HG03354 (cell line): ENCODE measurements at regions not wholly inside any gene's neighbourhood (a gene's known extent, or its start where the extent isn't known, plus 50 kb on each side); places are given as distances from the start of the nearest gene placed in this dataset.
"Not testable (repeated sequence)": the region's sequence is repeated elsewhere in the genome, so short reads cannot be mapped to it uniquely, and the experiment has no call there.

Experiments used
- ATAC-seq: cut with Tn5 transposase; IDR thresholded peaks from one replicate; pipeline ENCODE4 v1.9.1; 2021; ENCODE audit warnings: mild to moderate bottlenecking; ENCODE audit not compliant: unreplicated experiment, poor library complexity, severe bottlenecking

GRCh38 chr1:181190364-181191035 lies 102.0 kb downstream of the IER5 start:
- no peak for ATAC-seq

DNA sequence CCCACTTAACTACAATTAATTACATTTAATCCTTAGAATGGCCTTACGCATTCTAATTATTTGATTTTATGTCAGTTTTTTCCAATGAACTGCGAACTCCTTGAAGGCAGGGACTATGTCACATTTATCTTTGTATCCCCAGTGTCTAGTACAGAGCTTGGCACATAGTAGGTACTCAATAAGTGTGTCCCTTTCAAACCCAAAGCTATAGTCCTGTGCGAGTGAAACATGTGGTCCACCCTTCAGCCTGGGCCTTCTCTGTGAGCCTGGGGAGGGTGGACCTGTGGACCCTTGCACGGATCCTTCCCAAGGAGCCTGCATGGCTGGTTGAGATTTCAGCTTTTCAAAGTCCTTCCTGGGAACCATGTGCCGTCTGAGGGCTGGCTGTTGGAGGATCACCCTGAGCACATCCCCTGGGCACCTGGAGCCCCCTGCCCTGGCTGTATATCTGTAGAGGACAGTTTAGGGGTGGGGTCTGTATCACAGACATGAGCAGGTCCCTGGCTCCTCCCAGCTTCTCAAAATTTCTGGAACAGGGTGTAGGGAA lies 103.1 kb downstream of the IER5 start:
- no peak for ATAC-seq

- no peak for ATAC-seq
These were observed 103.8 kb downstream of the IER5 start for GRCh38 chr1:181192316-181192715.

- ATAC-seq: no peak
These were observed 114.6 kb downstream of the IER5 start for GRCh38 chr1:181202986-181203555.

GRCh38 chr1:181204530-181204929 lies 116.0 kb downstream of the IER5 start:
- no peak for ATAC-seq

GRCh38 chr1:181205901-181206300 lies 117.4 kb downstream of the IER5 start:
- ATAC-seq: no peak

- no peak for ATAC-seq
These were observed 118.0 kb downstream of the IER5 start for GRCh38 chr1:181206513-181206912.

GRCh38 chr1:181206979-181207790 lies 118.7 kb downstream of the IER5 start:
- no peak for ATAC-seq

DNA sequence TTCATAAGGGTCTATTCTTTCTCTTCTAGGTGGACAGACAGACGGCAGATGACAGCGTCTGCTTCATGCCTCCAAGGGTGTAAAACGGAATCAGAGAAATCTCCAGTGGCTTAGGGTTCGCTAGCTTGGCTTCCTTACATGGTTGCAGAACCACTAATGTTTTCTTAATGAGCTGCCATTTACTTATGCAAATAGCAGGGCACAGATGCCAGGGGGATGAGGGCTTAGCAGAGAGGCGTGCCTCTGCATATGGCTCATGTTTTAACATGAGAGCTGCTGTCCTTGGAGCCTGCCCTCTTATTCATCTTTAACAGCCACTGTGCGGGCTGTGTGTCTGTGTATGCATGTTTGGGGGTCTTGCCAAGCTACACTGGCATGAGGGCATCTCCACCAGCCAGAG lies 119.6 kb downstream of the IER5 start:
- ATAC-seq: no peak

DNA sequence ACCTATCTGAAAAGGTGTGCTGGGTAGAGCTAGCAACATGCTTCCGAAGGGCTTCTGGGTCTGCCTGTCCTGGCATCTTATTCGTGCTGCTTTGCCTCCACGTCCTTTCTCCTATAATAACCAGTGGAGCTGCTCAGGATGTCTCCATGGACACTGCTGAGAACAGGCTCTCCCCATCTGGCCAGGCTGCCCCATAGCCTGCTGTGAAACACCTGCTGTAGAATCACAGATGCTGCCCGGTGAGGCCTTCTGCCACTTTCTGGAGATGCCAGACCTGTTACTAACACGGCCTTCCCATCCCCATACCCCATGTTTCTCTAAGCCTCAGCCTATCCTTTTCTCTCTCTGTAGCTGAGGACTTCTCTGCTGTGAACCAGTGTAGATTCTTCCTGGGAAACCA lies 120.5 kb downstream of the IER5 start:
- ATAC-seq: no peak

GRCh38 chr1:181213056-181213455 lies 124.6 kb downstream of the IER5 start:
- no peak for ATAC-seq

- no peak for ATAC-seq
These were observed 128.1 kb downstream of the IER5 start for GRCh38 chr1:181216591-181216994.

DNA sequence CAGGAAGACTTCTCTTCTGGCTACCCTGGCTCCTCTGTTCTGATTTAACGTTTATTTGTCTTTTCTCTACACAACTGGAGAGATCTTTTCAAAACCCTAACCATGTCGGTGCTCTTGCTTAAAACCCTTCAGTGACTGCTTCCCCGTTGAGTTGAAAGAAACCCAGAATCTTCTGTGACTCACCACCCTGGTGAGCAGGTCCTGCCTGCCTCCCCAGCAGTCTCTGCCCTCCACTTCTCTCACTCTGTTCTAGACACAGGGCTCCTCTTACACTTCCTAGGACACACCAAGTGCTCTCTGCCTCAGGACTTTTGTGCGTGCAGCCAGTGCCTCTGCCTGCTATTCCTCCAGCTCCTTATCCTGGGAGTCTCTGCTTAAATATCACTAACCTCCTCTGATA lies 131.4 kb downstream of the IER5 start:
- ATAC-seq: no peak

- no peak for ATAC-seq
These were observed 132.6 kb downstream of the IER5 start for GRCh38 chr1:181221078-181221477.

DNA sequence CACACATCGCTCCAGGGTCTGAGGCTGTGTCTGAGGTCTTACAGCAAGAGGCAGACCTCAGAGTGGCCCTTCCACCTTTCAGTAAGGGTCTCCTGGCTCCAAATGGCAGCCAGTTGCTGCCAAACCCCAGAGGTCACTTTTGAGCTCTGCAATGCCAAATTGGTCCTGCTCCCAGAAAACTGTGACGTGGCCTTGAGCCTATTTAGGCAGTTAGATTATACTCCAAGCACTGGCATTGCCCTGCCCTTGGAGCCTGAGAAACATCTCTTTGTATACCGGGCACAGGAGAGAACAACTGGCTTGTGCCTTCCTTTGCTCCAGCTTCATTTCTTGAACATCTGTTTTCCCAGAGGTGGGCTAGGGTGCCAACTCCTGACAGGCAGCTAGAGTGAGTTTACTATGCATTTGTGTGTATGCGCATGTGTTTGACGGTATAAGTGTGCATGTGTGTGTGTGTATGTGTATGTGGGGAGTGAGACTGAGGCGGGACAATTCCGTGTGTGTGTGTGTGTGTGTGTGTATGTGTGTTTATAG lies 134.5 kb downstream of the IER5 start:
- no peak for ATAC-seq

DNA sequence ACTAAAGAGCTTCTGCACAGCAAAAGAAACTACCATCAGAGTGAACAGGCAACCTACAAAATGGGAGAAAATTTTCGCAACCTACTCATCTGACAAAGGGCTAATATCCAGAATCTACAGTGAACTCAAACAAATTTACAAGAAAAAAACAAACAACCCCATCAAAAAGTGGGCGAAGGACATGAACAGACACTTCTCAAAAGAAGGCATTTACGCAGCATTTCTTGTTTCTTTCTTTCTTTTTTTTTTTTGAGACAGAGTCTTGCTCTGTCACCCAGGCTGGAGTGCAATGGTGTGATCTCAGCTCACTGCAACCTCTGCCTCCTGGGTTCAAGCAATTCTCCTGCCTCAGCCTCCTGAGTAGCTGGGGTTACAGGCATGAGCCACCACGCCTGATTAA lies 138.2 kb downstream of the IER5 start:
- not testable (repeated sequence) for ATAC-seq

- no peak for ATAC-seq
These were observed 150.6 kb downstream of the IER5 start for GRCh38 chr1:181239086-181239485.

DNA sequence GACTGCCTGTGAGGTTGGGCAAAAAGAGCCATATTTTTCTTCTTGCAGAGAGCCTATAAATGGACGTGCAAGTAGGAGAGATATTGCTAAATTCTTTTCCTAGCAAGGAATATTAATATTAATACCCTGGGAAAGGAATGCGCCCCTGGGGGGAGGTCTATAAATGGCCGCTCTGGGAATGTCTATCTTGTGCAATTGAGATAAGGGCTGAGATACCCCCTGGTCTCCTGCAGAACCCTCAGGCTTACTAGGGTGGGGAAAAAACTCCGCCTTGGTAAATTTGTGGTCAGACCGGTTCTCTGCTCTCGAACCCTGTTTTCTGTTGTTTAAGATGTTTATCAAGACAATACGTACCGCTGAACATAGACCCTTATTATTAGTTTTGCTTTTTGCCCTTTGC lies 157.8 kb downstream of the IER5 start:
- not testable (repeated sequence) for ATAC-seq

DNA sequence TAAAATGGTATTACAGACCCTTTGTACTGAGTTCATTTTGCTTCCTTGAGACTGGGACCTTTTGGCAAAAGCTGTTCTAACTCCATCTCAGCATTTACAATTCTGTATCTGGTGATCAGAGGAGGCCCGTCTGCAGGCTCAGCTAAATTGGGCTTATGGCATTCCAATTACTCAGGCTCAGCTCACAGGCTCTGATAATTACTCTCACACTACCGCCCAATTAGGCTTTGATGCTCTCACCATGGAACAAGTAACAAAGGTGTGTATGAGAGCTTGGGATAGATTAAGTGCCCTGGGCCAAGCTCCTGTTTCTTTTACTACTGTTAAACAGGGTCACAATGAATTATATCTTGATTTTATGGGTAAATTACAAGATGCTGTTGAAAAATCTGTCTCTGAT lies 159.9 kb downstream of the IER5 start:
- ATAC-seq: not testable (repeated sequence)

DNA sequence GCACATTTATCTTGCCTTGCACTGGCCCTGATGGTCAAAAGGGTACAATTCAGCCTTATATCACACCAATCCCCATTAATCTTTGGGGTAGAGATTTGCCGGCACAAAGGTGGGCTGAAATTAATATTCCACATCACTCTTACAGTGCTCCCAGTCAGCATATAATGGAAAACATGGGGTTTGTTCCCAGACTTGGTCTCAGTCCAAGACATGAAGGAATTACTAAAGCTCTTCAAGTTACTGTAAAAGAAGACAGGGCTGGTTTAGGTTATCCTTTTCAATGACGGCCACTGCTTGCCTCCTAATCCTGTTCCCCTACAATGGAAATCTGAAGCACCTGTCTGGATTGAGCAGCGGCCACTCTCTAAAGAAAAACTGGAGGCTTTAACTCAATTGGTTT lies 160.7 kb downstream of the IER5 start:
- ATAC-seq: no peak
